Neural cell (in vitro differentiated cells): ENCODE measurements at regions not wholly inside any gene's neighbourhood (a gene's known extent, or its start where the extent isn't known, plus 50 kb on each side); places are given as distances from the start of the nearest gene placed in this dataset.

Experiments
- H2AFZ ChIP-seq: fragments of 200-600, 300-800 bp; sonication (generic), shearing (Covaris generic); 2 replicates; pipeline ENCODE4 v1.6.0; 2014; ENCODE audit warnings: low read depth, mild to moderate bottlenecking, antibody characterized with exemption, low read length, moderate library complexity
- H3F3A ChIP-seq: fragments of 200-600 bp; shearing (Covaris generic); 2 replicates; pipeline ENCODE4 v1.6.1; 2016; ENCODE audit warnings: mild to moderate bottlenecking, moderate library complexity, mixed read lengths, antibody characterized with exemption, low read length; ENCODE audit not compliant: insufficient read depth, poor library complexity, severe bottlenecking
- H3K27ac ChIP-seq: fragments of 200-600, 300-800 bp; sonication (generic), shearing (Covaris generic); 2 replicates; pipeline ENCODE4 v1.5.1; 2014; ENCODE audit warnings: mild to moderate bottlenecking, low read length, moderate library complexity
- H3K27me3 ChIP-seq: fragments of 300-800, 200-600 bp; sonication (generic), shearing (Covaris generic); 2 replicates; pipeline ENCODE4 v1.6.0; 2014; ENCODE audit warnings: mild to moderate bottlenecking, low read depth, low read length, moderate library complexity; ENCODE audit not compliant: insufficient read depth
- H3K36me3 ChIP-seq: fragments of 300-800, 200-600 bp; sonication (generic), shearing (Covaris generic); 2 replicates; pipeline ENCODE4 v1.5.1; 2014; ENCODE audit warnings: mild to moderate bottlenecking, antibody characterized with exemption, low read length, moderate library complexity; ENCODE audit not compliant: insufficient read depth
- H3K4me2 ChIP-seq: fragments of 300-800, 200-600 bp; sonication (generic), shearing (Covaris generic); 2 replicates; pipeline ENCODE4 v1.6.0; 2014; ENCODE audit warnings: mild to moderate bottlenecking, low read length
- H3K4me3 ChIP-seq: fragments of 300-800, 200-600 bp; sonication (generic), shearing (Covaris generic); 2 replicates; pipeline ENCODE4 v1.5.1; 2014; ENCODE audit warnings: mild to moderate bottlenecking, low read length, moderate library complexity
- H3K79me2 ChIP-seq: fragments of 200-600 bp; shearing (Covaris generic); replicated peaks from 2 replicates; pipeline ENCODE4 v1.6.0; 2014; ENCODE audit warnings: mild to moderate bottlenecking, low read length, moderate library complexity; ENCODE audit not compliant: insufficient read depth
- H3K9ac ChIP-seq: fragments of 300-800, 200-600 bp; sonication (generic), shearing (Covaris generic); 2 replicates; pipeline ENCODE4 v1.6.1; 2016; ENCODE audit warnings: mild to moderate bottlenecking, low read length, mixed read lengths
- H3K9me2 ChIP-seq: fragments of 200-600 bp; shearing (Covaris generic); 2 replicates; pipeline ENCODE4 v1.6.1; 2016; ENCODE audit warnings: mild to moderate bottlenecking, low read length, mixed read lengths; ENCODE audit not compliant: insufficient read depth
- H3K9me3 ChIP-seq: fragments of 200-600, 300-800 bp; sonication (generic), shearing (Covaris generic); 2 replicates; pipeline ENCODE4 v1.6.1; 2016; ENCODE audit warnings: mild to moderate bottlenecking, mixed run types, low read length, moderate library complexity, mixed read lengths
- H4K20me1 ChIP-seq: fragments of 200-600 bp; shearing (Covaris generic); 2 replicates; pipeline ENCODE4 v1.6.1; 2016; ENCODE audit warnings: mild to moderate bottlenecking, mixed run types; ENCODE audit not compliant: insufficient read depth
- CTCF ChIP-seq: fragments of 450-650 bp; IDR thresholded peaks from 2 replicates; pipeline ENCODE4 v1.5.1; 2014; ENCODE audit warnings: antibody characterized with exemption, mild to moderate bottlenecking, moderate library complexity; ENCODE audit not compliant: poor library complexity, severe bottlenecking
- EP300 ChIP-seq: fragments of 450-650 bp; conservative IDR thresholded peaks from 2 replicates; pipeline ENCODE4 v1.6.1; 2014; ENCODE audit warnings: antibody characterized with exemption, mild to moderate bottlenecking, moderate library complexity; ENCODE audit not compliant: poor library complexity, severe bottlenecking
- EZH2 ChIP-seq: fragments of 200-600, 300-800 bp; shearing (Covaris generic), sonication (generic); IDR thresholded peaks from 2 replicates; pipeline ENCODE4 v1.6.1; 2014; ENCODE audit warnings: antibody characterized with exemption, low read length, borderline replicate concordance, mild to moderate bottlenecking; ENCODE audit not compliant: insufficient read depth, poor library complexity, severe bottlenecking
- MXI1 ChIP-seq: fragments of 450-650 bp; conservative IDR thresholded peaks from 2 replicates; pipeline ENCODE4 v1.6.1; 2014; ENCODE audit warnings: antibody characterized with exemption, mild to moderate bottlenecking; ENCODE audit not compliant: poor library complexity, severe bottlenecking
- POLR2AphosphoS5 ChIP-seq: IDR thresholded peaks from 2 replicates; pipeline ENCODE4 v1.6.1; 2012
- RAD21 ChIP-seq: fragments of 450-650 bp; conservative IDR thresholded peaks from 2 replicates; pipeline ENCODE4 v1.6.1; 2014; ENCODE audit warnings: antibody characterized with exemption, mild to moderate bottlenecking, moderate library complexity
- REST ChIP-seq: IDR thresholded peaks from 2 replicates; pipeline ENCODE4 v1.6.1; 2012; ENCODE audit warnings: borderline replicate concordance
- SMC3 ChIP-seq: fragments of 450-650 bp; conservative IDR thresholded peaks from 2 replicates; pipeline ENCODE4 v1.6.1; 2014; ENCODE audit warnings: antibody characterized with exemption, mild to moderate bottlenecking, moderate library complexity; ENCODE audit not compliant: poor library complexity
- TAF1 ChIP-seq: IDR thresholded peaks from 2 replicates; pipeline ENCODE4 v1.6.1; 2012; ENCODE audit warnings: low read depth

- TF ChIP-seq REST (no peak), SMC3 (no peak), EP300 (no peak), RAD21 (no peak), EZH2 (no peak), CTCF (no peak), MXI1 (no peak), POLR2AphosphoS5 (no peak)
- Histone ChIP-seq H2AFZ (no peak overlapping the region), H3F3A (no peaks in the 10 kb centered on the region), H3K36me3 (no peaks in the 10 kb centered on the region), H3K9me3 (no peaks in the 10 kb centered on the region), H3K9me2 (no peaks in the 10 kb centered on the region), H3K27me3 (no peaks in the 10 kb centered on the region), H4K20me1 (no peaks in the 10 kb centered on the region), H3K4me3 (no peak overlapping the region), H3K9ac (no peak overlapping the region), H3K27ac (no peak overlapping the region), H3K79me2 (no peaks in the 10 kb centered on the region), H3K4me2 (no peak overlapping the region)
These were observed 551.4 kb upstream of the ZFHX3 start for GRCh38 chr16:73599351-73599750.

- H3K27me3 ChIP-seq, result no peaks in the 10 kb centered on the region
- no peak overlapping the region for H3K4me3 ChIP-seq
- no peaks in the 10 kb centered on the region for H3K9me3 ChIP-seq
- TF ChIP-seq POLR2AphosphoS5 (no peak), MXI1 (no peak)
- no peaks in the 10 kb centered on the region for H3K36me3 ChIP-seq
- no peak overlapping the region for H3K27ac ChIP-seq
- H3K4me2 ChIP-seq, result no peak overlapping the region
- no peaks in the 10 kb centered on the region for H4K20me1 ChIP-seq
- no peaks in the 10 kb centered on the region for H3K9me2 ChIP-seq
- no peaks in the 10 kb centered on the region for H3F3A ChIP-seq
- no peaks in the 10 kb centered on the region for H3K79me2 ChIP-seq
- no peak overlapping the region for H3K9ac ChIP-seq
- no peak overlapping the region for H2AFZ ChIP-seq
These were observed 536.2 kb upstream of the ZFHX3 start for GRCh38 chr16:73584157-73584556.

GRCh38 chr16:73572135-73572828 lies 524.4 kb upstream of the ZFHX3 start:
- no peaks in the 10 kb centered on the region for H3K9me2 ChIP-seq
- no peak overlapping the region for H3K27ac ChIP-seq
- TF ChIP-seq EP300 (no peak), SMC3 (no peak), EZH2 (no peak), MXI1 (no peak), POLR2AphosphoS5 (no peak), TAF1 (no peak), REST (no peak), RAD21 (no peak), CTCF (no peak)
- H3K4me3 ChIP-seq, result no peak overlapping the region
- H4K20me1 ChIP-seq, result no peaks in the 10 kb centered on the region
- H2AFZ ChIP-seq, result no peak overlapping the region
- H3F3A ChIP-seq, result no peaks in the 10 kb centered on the region
- H3K9me3 ChIP-seq, result no peaks in the 10 kb centered on the region
- H3K79me2 ChIP-seq, result no peaks in the 10 kb centered on the region
- no peaks in the 10 kb centered on the region for H3K27me3 ChIP-seq
- H3K4me2 ChIP-seq, result no peak overlapping the region
- H3K9ac ChIP-seq, result no peak overlapping the region
- H3K36me3 ChIP-seq, result no peaks in the 10 kb centered on the region
